ENCODE measurements at regions not wholly inside any gene's neighbourhood (a gene's known extent, or its start where the extent isn't known, plus 50 kb on each side); places are given as distances from the start of the nearest gene placed in this dataset.
"Not testable (repeated sequence)": the region's sequence is repeated elsewhere in the genome, so short reads cannot be mapped to it uniquely, and the experiment has no call there.

GRCh38 chr9:43119978-43120377, 936.5 kb downstream of the SPATA31A6 start:
- not testable (repeated sequence) for TF ChIP-seq GMEB2 (CRISPR knock-in tag; IDR thresholded peaks at IDR 0.05; ENCODE audit: low read depth); POLR2G (IDR thresholded peaks at IDR 0.05; ENCODE audit: low read depth, low read length); ZNF678 (CRISPR knock-in tag; IDR thresholded peaks at IDR 0.05); CTCF (CRISPR knock-in tag; IDR thresholded peaks at IDR 0.05); NFE2L1 (CRISPR knock-in tag; IDR thresholded peaks at IDR 0.05; ENCODE audit: borderline replicate concordance); ZNF512B (CRISPR knock-in tag; IDR thresholded peaks at IDR 0.05; ENCODE audit: borderline replicate concordance)
